ENCODE measurements at regions not wholly inside any gene's neighbourhood (a gene's known extent, or its start where the extent isn't known, plus 50 kb on each side); places are given as distances from the start of the nearest gene placed in this dataset.

GRCh38 chr13:40233731-40234195 is 432.7 kb downstream of the FOXO1 start:
- TF ChIP-seq CTCF (conservative IDR thresholded peaks at IDR 0.05 in 1 of 2, IDR thresholded peaks at IDR 0.05 in 1 of 2; ENCODE audit: low read depth in 1 of 2, low read length in 2 of 2) (no peak), EZH2 (IDR thresholded peaks at IDR 0.05; ENCODE audit: low read length, missing control alignments) (no peak)

Data from fibroblast of lung (primary cell).